Stimulated activated CD4-positive, alpha-beta T cell treated with anti-CD3 and anti-CD28 coated beads, Interleukin-1b, Interleukin-23, amount 100 ng/mL, for 48 hours (primary cell): ENCODE measurements at regions not wholly inside any gene's neighbourhood (a gene's known extent, or its start where the extent isn't known, plus 50 kb on each side); places are given as distances from the start of the nearest gene placed in this dataset.

Source experiments
- DNase-seq: peaks from one replicate; pipeline ENCODE4 v3.0.0-alpha.2; 2020

DNA sequence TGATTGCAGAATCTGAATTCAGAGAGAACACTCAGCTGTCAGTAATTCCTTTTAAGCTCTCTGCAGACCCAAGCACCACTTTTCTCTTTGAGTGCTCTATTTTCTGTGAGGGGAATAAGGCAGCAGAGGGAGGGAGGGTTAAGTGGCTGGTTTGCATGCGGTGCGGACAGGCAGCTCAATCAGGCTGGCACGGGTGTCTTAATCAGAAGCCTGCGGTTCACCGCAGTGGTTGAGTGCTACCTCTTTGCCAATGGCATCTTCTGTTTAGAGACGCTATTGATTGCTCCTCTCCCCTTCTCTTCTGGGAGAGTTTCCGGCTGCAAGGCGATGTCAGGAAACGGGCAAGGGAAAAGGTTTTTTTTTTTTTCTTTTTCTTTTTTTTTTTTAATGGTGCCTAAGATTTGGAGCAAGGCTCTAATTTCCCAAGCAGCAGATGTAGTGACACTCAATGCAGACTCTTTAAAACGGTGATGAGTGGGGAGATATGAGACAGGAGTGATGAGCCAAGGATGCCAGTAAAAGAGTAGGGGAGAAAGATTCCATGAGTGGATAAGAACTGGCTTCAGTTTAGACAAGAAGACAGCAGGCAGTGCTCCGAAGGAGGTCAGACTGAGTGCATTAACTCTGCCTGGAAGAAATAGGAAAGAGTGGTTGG, 533.7 kb upstream of the SEL1L start:
- DNase-seq = no peak

DNA sequence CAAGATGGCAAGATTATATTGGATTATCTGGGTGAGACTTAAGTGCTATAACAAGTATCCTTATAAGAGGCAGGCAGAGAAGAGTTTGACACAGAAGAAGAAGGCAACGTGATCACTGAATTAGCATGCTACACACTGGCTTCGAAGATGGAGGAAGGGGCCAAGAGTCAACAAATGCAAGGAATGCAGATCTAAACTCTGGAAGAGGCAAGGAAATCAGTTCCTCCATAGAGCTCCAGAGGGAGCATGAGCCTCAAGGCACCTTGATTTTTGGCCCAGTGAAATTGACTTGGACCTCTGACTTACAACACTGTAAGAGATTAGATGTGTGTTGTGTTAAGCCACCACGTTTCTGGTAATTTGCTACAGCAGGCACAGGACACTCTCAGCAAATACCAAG, 536.4 kb upstream of the SEL1L start:
- no peak for DNase-seq

DNA sequence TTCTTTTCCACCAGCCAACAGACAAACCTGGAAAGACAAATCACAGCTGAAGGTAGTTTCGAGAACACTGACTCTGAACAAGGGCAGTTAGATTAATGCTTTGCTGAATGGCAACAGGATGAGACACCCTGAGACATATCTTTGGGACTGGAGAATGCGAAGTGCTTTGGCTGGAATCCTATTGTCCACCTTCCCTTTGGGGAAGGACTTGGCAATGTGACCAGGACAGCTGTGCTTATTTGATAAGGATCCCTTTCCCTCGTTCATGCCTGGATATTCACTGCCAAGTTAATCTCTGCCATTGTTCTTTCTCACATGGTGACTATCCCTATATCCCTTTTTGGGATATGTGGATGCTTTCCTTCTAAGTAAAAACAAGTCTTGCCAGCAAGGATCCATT, 537.1 kb upstream of the SEL1L start:
- no peak for DNase-seq

DNA sequence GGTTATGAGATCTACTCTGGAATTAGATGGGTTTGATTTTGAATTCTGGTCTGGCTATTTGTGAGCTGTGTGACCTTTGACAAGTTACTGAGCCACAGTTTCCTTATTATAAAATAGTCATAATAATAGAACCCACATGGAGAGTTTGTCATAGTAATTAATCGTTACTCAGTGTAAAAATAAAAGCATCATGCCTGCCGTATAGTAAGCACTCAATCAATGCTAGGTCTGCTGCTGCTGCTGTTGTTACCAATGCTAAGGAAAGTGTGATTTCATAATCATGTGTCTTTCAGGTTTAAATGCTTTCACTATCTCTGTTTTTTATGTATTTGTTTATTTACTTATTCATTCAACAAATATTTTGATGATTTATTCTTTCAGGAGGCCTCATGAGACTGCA, 539.9 kb upstream of the SEL1L start:
- DNase-seq = no peak

DNA sequence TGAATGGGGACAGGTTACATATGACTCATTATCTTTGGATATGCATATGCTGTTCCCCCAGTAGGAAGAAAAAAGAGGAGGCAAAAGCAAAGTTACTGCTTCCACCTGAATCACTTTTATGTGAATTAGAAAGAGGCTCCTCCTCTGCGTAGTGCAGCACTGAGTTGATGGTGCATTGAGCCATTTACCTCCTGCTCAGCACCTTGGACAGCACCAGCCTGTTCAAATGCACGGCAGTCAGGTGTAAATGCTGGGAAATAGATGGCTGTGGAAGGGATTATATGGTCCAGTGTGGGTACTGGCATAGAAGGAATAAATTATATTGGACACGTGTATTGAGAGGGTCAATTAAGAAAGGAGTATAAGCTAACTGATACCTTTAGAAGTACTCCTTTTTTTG, 541.9 kb upstream of the SEL1L start:
- no peak for DNase-seq

DNA sequence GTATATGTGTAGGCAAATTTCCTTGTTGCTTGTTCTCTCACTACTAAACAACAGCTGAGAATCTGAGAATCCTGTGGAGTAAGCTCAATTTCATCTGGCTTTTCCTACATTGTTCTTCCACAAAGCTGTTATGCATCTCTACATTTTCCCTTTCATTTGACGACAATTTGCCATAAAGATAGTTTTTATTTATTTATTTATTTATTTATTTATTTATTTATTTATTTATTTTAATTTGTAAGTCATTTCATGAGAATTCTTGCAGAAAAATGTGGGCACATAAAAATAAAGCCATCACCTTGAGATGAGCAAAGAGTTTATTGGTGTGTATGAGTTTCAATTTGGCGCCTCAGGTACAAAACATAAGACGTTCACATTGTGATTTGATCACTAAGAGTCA, 545.9 kb upstream of the SEL1L start:
- no peak for DNase-seq

DNA sequence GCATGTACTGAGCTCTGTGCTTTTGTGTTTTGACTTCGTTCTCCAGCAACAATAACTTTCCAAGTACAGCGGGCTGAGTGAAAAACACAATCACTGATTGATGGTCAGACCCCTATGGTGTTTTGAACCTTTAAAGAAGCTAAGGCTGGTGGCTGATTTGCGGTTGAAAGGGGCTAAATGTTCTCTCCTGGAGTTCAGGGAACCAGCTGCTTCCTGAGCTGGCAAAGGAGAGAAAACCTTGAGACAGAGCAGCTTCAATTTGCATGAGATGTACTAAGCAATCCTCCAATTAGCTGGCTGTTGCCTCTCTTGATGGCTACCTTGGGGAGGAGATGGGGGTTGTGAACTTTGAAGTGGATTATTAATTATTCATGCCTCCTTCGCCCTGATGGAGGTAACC, 546.7 kb upstream of the SEL1L start:
- no peak for DNase-seq

DNA sequence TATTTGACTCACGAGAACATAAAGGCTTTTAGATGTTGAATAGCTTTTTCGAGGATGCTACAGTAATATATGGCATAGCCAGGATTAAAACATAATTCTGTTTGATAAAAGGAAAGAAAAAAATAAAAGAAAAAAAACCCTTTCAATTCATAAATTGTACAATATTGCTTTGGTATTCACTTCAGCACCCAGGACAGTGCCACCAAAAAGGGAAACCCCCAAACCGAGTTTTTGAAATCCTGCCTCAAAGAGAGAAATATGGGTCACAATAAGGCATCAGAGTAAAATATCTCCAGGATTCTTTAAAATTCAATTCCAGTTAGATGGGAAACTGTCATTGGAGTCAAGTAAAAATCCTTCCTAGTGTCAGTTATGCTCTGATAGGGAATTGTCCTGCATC, 551.2 kb upstream of the SEL1L start:
- DNase-seq = no peak

DNA sequence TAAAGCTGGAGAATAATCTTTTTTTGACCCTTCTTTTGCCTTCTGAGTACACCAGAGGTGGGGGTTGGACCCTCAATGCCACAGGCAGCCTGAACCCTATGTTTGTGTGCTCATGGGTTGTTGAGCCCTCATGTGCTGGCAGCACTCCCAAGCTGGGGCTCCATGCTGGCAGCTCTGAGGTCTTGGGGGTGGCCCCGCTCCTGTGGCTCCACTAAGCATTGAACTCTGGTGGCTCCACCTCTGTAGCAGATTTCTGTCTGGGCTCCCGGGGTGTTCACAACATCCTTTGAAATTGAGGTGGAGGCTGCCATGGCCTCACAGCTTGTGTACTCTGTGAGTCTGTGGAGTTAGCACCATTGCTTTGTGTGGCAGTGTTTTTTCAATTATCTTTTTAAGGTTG, 557.4 kb upstream of the SEL1L start:
- DNase-seq = no peak

DNA sequence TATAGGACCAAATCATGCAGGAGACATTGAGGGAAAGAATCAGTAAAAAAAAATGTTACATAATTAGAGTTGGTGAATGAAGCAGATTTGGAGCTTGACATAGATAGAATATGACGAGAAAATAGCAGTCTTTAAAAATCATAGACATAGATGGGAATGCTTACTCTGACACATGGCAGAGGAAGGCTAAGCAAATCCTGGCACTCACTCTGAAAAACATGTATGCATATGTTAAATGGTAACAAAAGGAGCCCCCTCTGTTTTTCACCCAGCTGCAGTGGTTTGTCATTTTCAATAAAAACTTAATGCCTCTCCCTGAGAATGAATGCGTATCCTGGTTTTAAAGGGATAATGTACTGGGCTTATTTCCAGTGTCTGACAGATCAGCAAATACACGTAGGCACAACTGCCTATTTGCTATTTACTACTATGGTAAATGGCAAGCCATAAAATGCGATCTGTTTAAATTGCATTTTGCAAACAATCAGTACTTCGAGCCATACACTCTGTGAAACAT, 561.2 kb upstream of the SEL1L start:
- DNase-seq = no peak

DNA sequence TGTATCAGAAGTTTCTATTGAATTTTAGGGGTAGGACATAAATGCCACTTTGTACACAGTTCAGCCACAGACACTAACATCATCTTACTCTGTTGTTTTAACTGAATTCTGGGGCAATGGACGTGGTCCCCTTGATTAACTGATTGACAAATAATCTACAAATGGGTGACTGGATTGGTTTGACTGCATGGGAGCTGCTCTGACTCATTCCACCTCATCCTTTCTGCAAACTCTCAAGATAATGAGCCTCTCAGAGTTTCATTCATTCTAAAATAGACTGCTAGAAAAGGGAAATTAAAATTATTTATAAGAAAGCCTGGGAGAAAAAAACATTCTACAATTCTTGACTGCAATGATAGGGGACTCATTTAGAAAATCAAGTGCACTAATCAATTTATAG, 570.4 kb upstream of the SEL1L start:
- no peak for DNase-seq

DNA sequence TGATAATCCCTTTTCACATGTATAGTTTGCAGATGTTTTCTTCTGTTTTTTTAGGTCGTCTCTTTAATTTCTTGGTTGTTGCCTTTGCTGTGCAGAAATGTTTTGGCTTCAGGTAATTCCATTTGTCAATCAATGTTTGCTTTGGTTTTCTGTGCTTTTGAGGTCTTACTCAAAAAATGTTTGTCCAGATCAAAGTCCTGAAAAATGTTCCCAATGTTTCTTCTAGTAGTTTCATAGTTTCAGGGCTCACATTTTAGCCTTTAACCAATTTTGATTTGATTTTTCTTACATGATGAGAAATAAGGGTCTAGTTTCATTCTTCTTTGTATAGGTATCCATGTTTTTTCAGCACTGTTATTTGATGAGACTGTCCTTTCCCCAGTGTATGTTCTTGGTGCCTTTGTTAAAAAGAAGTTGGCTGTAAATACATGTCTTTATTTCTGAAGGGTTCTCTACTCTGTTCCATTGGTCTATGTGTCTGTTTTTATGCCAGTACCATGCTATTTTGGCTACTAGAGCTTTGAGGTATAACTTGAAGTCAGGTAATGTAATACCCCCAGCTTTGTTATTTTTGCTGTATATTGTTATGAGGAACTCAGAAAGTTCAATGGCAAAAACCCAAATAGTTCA, 578.7 kb upstream of the SEL1L start:
- DNase-seq = no peak

DNA sequence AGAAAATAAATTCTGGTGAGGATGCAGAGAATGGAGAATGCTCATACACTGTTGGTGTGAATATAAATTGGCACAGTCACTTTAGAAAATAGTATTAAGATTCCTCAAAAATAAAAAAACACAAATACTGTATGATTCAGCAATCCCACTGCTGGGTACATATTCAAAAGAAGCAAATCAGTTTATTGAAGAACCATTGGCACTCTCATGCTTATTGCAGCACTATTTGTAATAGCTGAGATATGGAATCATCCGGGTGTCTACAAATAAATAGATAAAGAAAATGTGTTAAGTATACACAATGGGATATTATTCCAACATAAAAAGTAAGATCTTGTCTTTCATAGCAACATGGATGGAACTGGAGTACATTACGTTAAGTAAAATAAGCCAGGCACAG, 579.4 kb upstream of the SEL1L start:
- DNase-seq = no peak

DNA sequence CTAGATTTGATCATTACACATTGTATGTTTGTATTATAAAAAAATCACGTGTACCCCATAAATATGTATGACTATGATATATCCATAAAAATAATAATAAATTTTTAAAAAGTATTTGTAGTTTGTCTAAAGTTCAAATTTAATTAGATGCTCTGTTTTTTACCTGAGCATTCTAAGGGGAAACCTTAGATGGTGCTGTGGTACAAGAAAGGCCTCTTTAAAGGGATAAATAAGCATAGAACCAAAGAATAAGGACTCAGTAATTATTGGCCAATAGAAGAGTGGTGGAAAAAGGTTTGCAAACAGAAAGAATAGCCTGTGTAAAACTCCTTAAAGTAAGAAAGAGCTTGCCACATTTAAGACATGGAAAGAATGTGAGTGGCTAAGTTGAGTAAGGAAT, 580.1 kb upstream of the SEL1L start:
- no peak for DNase-seq

DNA sequence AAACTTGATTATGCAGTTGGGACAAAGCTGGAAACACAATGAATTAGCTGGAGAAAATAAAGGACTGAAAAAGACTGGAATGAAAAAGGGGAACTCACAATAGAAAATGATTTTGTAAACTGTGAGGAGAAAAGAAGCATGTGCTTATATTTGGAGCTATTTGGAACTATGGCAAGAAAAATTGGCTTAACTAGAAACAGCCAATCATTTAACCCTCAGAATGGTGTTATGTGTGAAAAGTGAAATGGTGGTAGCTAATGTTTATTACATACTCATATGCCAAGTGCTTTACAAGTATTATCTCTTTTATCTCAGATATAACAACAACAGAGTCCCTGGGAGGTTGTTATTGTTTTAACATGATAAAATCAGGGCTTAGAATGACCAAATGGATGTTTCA, 583.1 kb upstream of the SEL1L start:
- DNase-seq = no peak

DNA sequence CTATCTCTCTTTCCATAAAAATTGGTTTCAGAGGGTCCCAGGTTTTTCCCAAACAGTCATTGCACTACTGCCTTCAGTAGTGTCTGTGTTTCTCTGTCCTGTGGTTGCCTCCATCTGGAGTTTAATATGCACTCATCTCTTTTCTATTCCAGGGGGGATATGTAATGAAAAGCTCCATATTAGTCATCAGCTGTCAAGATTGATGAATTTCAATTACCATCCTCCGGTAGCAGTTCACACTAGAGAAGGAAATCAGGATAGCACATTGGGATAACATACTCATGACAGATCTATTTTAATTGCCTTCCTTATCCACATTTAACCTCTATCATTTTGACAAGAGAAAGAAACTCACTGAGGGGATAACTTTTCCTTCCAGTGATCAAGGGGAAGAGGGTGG, 589.0 kb upstream of the SEL1L start:
- DNase-seq = no peak

DNA sequence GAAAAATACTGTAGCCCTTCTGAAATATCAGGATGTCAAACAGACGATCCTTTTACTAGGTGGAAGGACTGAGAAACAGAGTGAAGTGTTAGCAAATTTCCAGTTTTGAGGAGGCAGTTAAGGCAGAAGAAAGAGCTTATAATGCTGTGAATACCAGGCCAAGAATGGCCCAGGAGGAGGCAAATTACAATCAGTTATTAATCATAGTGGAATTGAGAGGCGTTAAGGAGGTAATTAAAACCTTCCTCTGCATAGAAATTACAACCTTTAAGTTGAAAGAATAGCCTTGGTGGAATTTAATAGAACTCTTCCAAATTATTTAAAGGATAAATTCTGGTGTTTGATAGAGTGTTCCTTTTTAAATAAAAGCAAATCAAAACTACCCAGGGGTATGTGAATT, 590.9 kb upstream of the SEL1L start:
- no peak for DNase-seq

DNA sequence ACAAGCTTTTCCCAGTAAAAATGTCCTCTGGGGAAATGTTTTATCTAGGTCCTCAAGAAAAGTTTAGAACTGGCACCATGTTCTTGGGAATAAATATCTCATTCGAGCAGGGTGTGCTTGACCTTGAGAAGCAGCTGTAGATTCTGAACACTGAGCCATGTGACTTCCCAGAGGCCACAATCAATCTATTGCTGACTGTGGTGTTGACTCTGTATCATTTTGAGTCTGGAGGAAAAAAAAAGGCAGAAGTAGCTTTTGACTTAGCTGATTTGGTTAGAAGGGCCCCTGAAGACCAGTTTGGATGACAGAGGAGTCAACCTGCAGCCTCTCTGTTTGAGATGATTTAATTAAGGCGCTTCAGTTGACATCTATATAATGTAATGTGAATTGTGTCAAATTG, 592.4 kb upstream of the SEL1L start:
- no peak for DNase-seq

DNA sequence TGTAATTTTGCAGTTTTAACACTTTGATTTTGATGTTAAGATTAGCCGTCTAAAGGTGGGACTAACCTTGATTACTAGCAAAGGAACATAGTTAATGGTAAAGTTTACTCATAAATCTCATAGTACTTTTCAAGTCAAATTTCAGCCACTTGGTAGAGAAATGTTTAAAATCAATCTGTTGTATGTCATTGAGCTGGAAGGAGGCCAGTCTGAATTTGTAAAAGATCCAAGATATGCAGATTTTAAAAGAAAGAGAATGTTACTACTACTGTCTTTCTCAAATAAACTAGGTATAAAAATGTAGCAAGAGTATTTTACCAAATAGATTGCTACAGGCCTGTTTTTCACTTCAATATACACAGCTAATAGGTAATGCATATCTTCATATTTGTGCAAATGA, 600.8 kb upstream of the SEL1L start:
- DNase-seq = no peak

DNA sequence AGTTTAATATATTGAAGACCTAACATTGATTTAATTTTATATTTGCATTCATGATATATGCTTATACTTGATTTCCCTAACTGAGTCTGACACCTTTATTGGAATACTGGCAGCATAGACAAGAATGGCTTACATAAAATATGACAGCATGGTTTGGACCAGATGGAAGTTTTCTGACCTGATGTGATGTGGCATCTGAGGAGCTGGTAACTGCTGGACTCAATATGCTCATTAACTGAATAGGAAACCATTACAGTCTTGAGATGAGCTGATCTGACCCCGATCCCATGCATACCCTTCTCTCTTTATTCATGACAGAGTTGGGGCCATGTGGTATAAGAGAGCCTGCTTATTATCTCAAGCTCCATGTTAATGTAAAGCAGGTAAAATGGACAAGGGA, 604.8 kb upstream of the SEL1L start:
- no peak for DNase-seq

DNA sequence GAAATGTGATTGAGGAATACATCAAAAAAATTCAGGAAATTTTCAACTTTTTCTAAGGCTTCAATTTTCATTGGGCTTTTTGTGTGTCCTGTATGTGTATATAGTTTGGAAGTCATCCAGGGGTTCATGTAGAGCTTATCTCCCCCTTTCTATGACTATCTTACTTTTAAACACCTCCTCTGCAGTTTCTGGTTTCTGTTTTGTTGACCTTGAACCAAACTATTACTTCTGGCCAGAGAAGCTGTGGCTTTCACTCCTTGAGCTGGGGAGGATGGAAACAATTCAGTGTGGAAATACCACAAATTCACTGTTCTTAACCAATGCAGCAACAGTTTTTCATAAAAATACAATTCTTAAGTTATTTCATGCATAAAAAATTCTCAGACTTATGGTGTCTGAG, 613.2 kb upstream of the SEL1L start:
- no peak for DNase-seq

DNA sequence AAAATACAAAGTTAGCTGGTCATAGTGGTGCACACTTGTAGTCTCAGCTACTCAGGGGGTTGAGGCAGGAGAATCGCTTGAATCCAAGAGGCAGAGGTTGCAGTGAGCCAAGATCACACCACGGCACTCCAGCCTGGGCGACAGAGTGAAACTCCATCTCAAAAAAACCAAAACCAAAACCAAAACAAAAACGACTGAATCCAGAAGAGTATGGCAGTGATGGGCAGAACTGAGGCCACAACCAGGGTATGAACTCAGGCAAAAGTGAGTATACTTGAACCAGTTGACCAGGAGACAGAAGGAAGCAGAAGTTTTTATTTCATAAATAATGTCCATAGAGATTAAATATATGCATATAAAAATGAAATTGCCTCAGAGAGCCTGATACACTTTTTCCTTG, 620.0 kb upstream of the SEL1L start:
- no peak for DNase-seq

DNA sequence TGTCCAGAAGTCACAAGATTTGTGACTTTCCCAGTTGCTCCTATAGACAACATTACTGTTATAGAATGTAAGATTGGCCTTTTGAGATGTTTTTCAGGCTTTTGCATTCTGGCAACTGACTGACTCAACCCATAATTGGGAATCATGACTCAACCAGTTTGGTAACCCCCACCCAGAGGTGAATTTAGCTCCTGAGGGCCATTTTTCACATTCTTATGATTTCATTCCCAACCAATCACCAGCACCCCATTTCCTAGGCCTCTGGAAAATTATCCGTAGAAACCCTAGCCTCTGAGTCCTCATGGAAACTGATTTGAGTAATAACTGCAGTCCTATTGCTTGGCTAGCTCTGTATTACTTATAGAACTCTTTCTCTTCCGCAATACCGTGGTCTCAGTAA, 626.0 kb upstream of the SEL1L start:
- no peak for DNase-seq

DNA sequence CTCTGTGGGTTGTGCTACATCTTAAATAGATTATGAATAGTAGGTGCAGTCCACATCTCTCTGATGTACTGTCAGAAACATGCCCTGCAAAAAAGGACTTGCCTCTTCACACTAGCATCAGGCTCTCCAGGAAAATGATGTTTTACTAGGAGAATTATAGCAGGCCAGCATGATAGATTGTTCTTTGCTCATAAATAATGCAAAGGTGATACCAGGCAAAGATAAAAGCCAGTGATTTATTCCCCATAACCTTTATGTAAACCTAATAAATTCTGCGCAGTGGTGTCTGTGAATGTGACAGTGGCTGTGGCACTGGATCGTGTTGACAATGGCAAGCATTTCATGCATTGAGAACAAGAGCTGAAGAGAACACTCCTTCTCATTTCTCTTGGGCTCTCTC, 646.5 kb upstream of the SEL1L start:
- DNase-seq = no peak

DNA sequence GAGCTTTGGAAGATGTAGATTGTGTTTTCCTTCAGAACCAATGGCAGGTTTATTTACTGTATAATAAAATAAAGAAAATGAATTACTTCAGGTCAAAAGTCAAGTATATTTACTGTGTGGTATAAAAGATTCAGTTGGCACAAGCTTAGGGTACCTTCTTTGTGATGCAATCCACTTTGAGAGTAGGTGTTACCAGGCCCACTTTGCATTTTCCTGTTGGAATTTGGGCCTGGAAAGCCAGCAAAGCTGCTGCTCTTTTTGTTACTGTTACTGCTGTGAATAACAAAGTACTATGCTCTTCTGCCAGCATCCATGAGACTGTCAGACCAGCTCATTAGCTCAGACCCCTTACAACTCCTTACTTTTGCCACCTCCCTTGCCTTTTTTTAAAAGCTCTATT, 649.0 kb upstream of the SEL1L start:
- no peak for DNase-seq
